Stomach (tissue), 4 donors: ENCODE measurements at regions not wholly inside any gene's neighbourhood (a gene's known extent, or its start where the extent isn't known, plus 50 kb on each side); places are given as distances from the start of the nearest gene placed in this dataset.

Experiments used
- EP300 ChIP-seq: sonication (generic); formaldehyde crosslinking; IDR thresholded peaks from one replicate; pipeline ENCODE4 v1.6.1; 2017; ENCODE audit warnings: antibody characterized with exemption
- TF ChIP-seq, protein P1 (sequence below), 7 experiments: fragments of 450-650 bp in 4 of 7; fragments of 200-600 bp in 3 of 7; sonication (generic) in 3 of 7; IDR thresholded peaks; one replicate each; pipeline ENCODE4 v1.5.1; 2016 to 2019; ENCODE audit warnings: antibody characterized with exemption in 7 of 7, control low read depth in 2 of 7, mild to moderate bottlenecking in 1 of 7

GRCh38 chr16:17942067-17942466 is 394.5 kb downstream of the NPIPA8 start:
- TF ChIP-seq, protein P1, sequence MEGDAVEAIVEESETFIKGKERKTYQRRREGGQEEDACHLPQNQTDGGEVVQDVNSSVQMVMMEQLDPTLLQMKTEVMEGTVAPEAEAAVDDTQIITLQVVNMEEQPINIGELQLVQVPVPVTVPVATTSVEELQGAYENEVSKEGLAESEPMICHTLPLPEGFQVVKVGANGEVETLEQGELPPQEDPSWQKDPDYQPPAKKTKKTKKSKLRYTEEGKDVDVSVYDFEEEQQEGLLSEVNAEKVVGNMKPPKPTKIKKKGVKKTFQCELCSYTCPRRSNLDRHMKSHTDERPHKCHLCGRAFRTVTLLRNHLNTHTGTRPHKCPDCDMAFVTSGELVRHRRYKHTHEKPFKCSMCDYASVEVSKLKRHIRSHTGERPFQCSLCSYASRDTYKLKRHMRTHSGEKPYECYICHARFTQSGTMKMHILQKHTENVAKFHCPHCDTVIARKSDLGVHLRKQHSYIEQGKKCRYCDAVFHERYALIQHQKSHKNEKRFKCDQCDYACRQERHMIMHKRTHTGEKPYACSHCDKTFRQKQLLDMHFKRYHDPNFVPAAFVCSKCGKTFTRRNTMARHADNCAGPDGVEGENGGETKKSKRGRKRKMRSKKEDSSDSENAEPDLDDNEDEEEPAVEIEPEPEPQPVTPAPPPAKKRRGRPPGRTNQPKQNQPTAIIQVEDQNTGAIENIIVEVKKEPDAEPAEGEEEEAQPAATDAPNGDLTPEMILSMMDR (IDR thresholded peaks at IDR 0.05) = no peak
- no peak for TF ChIP-seq EP300
